Prostate gland (tissue), 2 donors: ENCODE measurements at regions not wholly inside any gene's neighbourhood (a gene's known extent, or its start where the extent isn't known, plus 50 kb on each side); places are given as distances from the start of the nearest gene placed in this dataset.

Source experiments
- POLR2A ChIP-seq: fragments of 450-650 bp; IDR thresholded peaks from one replicate; pipeline ENCODE4 v1.6.1; 2016; ENCODE audit warnings: antibody characterized with exemption, mild to moderate bottlenecking
- POLR2AphosphoS5 ChIP-seq: sonication (generic); formaldehyde crosslinking; IDR thresholded peaks from one replicate; pipeline ENCODE4 v1.6.1; 2017; ENCODE audit warnings: antibody characterized with exemption
- TF ChIP-seq, protein P1 (sequence below), 4 experiments: fragments of 200-600 bp in 2 of 4; fragments of 450-650 bp in 2 of 4; sonication (generic) in 2 of 4; IDR thresholded peaks; 1 replicate in 3 of 4; 2 replicates in 1 of 4; pipeline ENCODE4 v1.5.1; 2016 to 2019; ENCODE audit warnings: antibody characterized with exemption in 4 of 4, mild to moderate bottlenecking in 2 of 4, moderate library complexity in 2 of 4

GRCh38 chr21:27502801-27503200 is 535.9 kb upstream of the ADAMTS5 start:
- TF ChIP-seq, protein P1, sequence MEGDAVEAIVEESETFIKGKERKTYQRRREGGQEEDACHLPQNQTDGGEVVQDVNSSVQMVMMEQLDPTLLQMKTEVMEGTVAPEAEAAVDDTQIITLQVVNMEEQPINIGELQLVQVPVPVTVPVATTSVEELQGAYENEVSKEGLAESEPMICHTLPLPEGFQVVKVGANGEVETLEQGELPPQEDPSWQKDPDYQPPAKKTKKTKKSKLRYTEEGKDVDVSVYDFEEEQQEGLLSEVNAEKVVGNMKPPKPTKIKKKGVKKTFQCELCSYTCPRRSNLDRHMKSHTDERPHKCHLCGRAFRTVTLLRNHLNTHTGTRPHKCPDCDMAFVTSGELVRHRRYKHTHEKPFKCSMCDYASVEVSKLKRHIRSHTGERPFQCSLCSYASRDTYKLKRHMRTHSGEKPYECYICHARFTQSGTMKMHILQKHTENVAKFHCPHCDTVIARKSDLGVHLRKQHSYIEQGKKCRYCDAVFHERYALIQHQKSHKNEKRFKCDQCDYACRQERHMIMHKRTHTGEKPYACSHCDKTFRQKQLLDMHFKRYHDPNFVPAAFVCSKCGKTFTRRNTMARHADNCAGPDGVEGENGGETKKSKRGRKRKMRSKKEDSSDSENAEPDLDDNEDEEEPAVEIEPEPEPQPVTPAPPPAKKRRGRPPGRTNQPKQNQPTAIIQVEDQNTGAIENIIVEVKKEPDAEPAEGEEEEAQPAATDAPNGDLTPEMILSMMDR (IDR thresholded peaks at IDR 0.05) = no peak
- no peak for TF ChIP-seq POLR2A
- no peak for TF ChIP-seq POLR2AphosphoS5
